MG63 (cell line): ENCODE measurements at regions not wholly inside any gene's neighbourhood (a gene's known extent, or its start where the extent isn't known, plus 50 kb on each side); places are given as distances from the start of the nearest gene placed in this dataset.

Source experiments
- DNase-seq: peaks from one replicate; pipeline ENCODE4 v3.0.0-alpha.2; 2020
- H3K27me3 ChIP-seq: fragments of 250-450 bp; sonication (Bioruptor Pico); 2 replicates; pipeline ENCODE4 v1.5.1; 2020; ENCODE audit warnings: mild to moderate bottlenecking, moderate library complexity
- H3K36me3 ChIP-seq: fragments of 250-450 bp; sonication (Bioruptor Pico); 2 replicates; pipeline ENCODE4 v1.5.1; 2020; ENCODE audit warnings: mild to moderate bottlenecking, moderate library complexity
- H3K4me3 ChIP-seq: fragments of 250-450 bp; sonication (Bioruptor Pico); 2 replicates; pipeline ENCODE4 v1.5.1; 2020; ENCODE audit warnings: mild to moderate bottlenecking, moderate library complexity
- H3K9me3 ChIP-seq: fragments of 250-450 bp; sonication (Bioruptor Pico); 2 replicates; pipeline ENCODE4 v1.5.1; 2020; ENCODE audit warnings: mild to moderate bottlenecking, moderate library complexity

- DNase-seq: no peak
- no peaks in the 10 kb centered on the region for H3K36me3 ChIP-seq
- no peak overlapping the region for H3K4me3 ChIP-seq
- no peaks in the 10 kb centered on the region for H3K27me3 ChIP-seq
- no peaks in the 10 kb centered on the region for H3K9me3 ChIP-seq
These were observed 157.6 kb downstream of the ZNF518B start for GRCh38 chr4:10299601-10300000.

GRCh38 chr4:10298681-10299080 is 158.5 kb downstream of the ZNF518B start:
- H3K36me3 ChIP-seq: no peaks in the 10 kb centered on the region
- DNase-seq: no peak
- H3K4me3 ChIP-seq: no peak overlapping the region
- H3K9me3 ChIP-seq: no peaks in the 10 kb centered on the region
- H3K27me3 ChIP-seq: no peaks in the 10 kb centered on the region

- no peak for DNase-seq
- no peak overlapping the region for H3K4me3 ChIP-seq
These were observed 160.5 kb downstream of the ZNF518B start for GRCh38 chr4:10296730-10297129.

GRCh38 chr4:10295301-10295700 is 161.9 kb downstream of the ZNF518B start:
- DNase-seq: no peak
- Histone ChIP-seq H3K9me3 (no peaks in the 10 kb centered on the region), H3K27me3 (no peaks in the 10 kb centered on the region), H3K36me3 (no peaks in the 10 kb centered on the region), H3K4me3 (no peak overlapping the region)

More at GRCh38 chr4:10296730-10297129, 160.5 kb downstream of the ZNF518B start:
- Histone ChIP-seq H3K36me3 (no peaks in the 10 kb centered on the region), H3K9me3 (no peaks in the 10 kb centered on the region), H3K27me3 (no peaks in the 10 kb centered on the region)

GRCh38 chr4:10289538-10289906 is 167.7 kb downstream of the ZNF518B start:
- no peak for DNase-seq

GRCh38 chr4:10288830-10289537 is 168.2 kb downstream of the ZNF518B start:
- no peak overlapping the region for H3K4me3 ChIP-seq
- no peak for DNase-seq
- H3K9me3 ChIP-seq: no peaks in the 10 kb centered on the region
- H3K27me3 ChIP-seq: no peaks in the 10 kb centered on the region
- no peaks in the 10 kb centered on the region for H3K36me3 ChIP-seq

More at GRCh38 chr4:10289538-10289906, 167.7 kb downstream of the ZNF518B start:
- Histone ChIP-seq H3K4me3 (no peak overlapping the region), H3K36me3 (no peaks in the 10 kb centered on the region), H3K9me3 (no peaks in the 10 kb centered on the region), H3K27me3 (no peaks in the 10 kb centered on the region)

- H3K4me3 ChIP-seq: no peak overlapping the region
- H3K27me3 ChIP-seq: no peaks in the 10 kb centered on the region
- no peak for DNase-seq
- no peaks in the 10 kb centered on the region for H3K9me3 ChIP-seq
- no peaks in the 10 kb centered on the region for H3K36me3 ChIP-seq
These were observed 168.4 kb upstream of the WDR1 start for GRCh38 chr4:10285028-10285427.

GRCh38 chr4:10283761-10284160 is 167.2 kb upstream of the WDR1 start:
- no peak for DNase-seq
- H3K4me3 ChIP-seq: no peak overlapping the region
- no peaks in the 10 kb centered on the region for H3K9me3 ChIP-seq
- H3K36me3 ChIP-seq: no peaks in the 10 kb centered on the region
- H3K27me3 ChIP-seq: no peaks in the 10 kb centered on the region

GRCh38 chr4:10281996-10282395 is 165.4 kb upstream of the WDR1 start:
- no peaks in the 10 kb centered on the region for H3K36me3 ChIP-seq
- DNase-seq: no peak
- H3K27me3 ChIP-seq: no peaks in the 10 kb centered on the region
- H3K9me3 ChIP-seq: no peaks in the 10 kb centered on the region
- no peak overlapping the region for H3K4me3 ChIP-seq

GRCh38 chr4:10279261-10279660 is 162.7 kb upstream of the WDR1 start:
- no peak overlapping the region for H3K4me3 ChIP-seq
- no peaks in the 10 kb centered on the region for H3K27me3 ChIP-seq

GRCh38 chr4:10278071-10278470 is 161.5 kb upstream of the WDR1 start:
- no peaks in the 10 kb centered on the region for H3K27me3 ChIP-seq
- no peak overlapping the region for H3K4me3 ChIP-seq
- H3K36me3 ChIP-seq: no peaks in the 10 kb centered on the region
- H3K9me3 ChIP-seq: no peaks in the 10 kb centered on the region
- DNase-seq: no peak

More at GRCh38 chr4:10279261-10279660, 162.7 kb upstream of the WDR1 start:
- no peak for DNase-seq
- Histone ChIP-seq H3K36me3 (no peaks in the 10 kb centered on the region), H3K9me3 (no peaks in the 10 kb centered on the region)

- H3K4me3 ChIP-seq: no peak overlapping the region
- H3K27me3 ChIP-seq: no peaks in the 10 kb centered on the region
- H3K9me3 ChIP-seq: no peaks in the 10 kb centered on the region
- no peaks in the 10 kb centered on the region for H3K36me3 ChIP-seq
- DNase-seq: no peak
These were observed 159.6 kb upstream of the WDR1 start for GRCh38 chr4:10276152-10276551.

GRCh38 chr4:10275696-10276095 is 159.1 kb upstream of the WDR1 start:
- Histone ChIP-seq H3K4me3 (no peak overlapping the region), H3K9me3 (no peaks in the 10 kb centered on the region), H3K36me3 (no peaks in the 10 kb centered on the region), H3K27me3 (no peaks in the 10 kb centered on the region)
- DNase-seq: no peak

GRCh38 chr4:10273030-10273429 is 156.4 kb upstream of the WDR1 start:
- DNase-seq: no peak
- Histone ChIP-seq H3K4me3 (no peak overlapping the region), H3K27me3 (no peaks in the 10 kb centered on the region), H3K36me3 (no peaks in the 10 kb centered on the region), H3K9me3 (no peaks in the 10 kb centered on the region)

GRCh38 chr4:10272511-10272910 is 155.9 kb upstream of the WDR1 start:
- DNase-seq: no peak
- Histone ChIP-seq H3K4me3 (no peak overlapping the region), H3K27me3 (no peaks in the 10 kb centered on the region), H3K9me3 (no peaks in the 10 kb centered on the region), H3K36me3 (no peaks in the 10 kb centered on the region)

GRCh38 chr4:10267066-10267465 is 150.5 kb upstream of the WDR1 start:
- no peaks in the 10 kb centered on the region for H3K9me3 ChIP-seq

GRCh38 chr4:10260777-10261176 is 144.2 kb upstream of the WDR1 start:
- Histone ChIP-seq H3K36me3 (no peaks in the 10 kb centered on the region), H3K27me3 (no peaks in the 10 kb centered on the region), H3K9me3 (no peaks in the 10 kb centered on the region), H3K4me3 (no peak overlapping the region)
- no peak for DNase-seq

More at GRCh38 chr4:10267066-10267465, 150.5 kb upstream of the WDR1 start:
- no peaks in the 10 kb centered on the region for H3K27me3 ChIP-seq
- no peak for DNase-seq
- H3K36me3 ChIP-seq: no peaks in the 10 kb centered on the region
- H3K4me3 ChIP-seq: no peak overlapping the region

- H3K36me3 ChIP-seq: no peaks in the 10 kb centered on the region
- H3K27me3 ChIP-seq: no peaks in the 10 kb centered on the region
- no peaks in the 10 kb centered on the region for H3K9me3 ChIP-seq
- H3K4me3 ChIP-seq: no peak overlapping the region
- DNase-seq: no peak
These were observed 143.4 kb upstream of the WDR1 start for GRCh38 chr4:10259976-10260375.
